ENCODE measurements at regions not wholly inside any gene's neighbourhood (a gene's known extent, or its start where the extent isn't known, plus 50 kb on each side); places are given as distances from the start of the nearest gene placed in this dataset.

- TF ChIP-seq ZHX2 (IDR thresholded peaks at IDR 0.05; ENCODE audit: low read depth), result no peak
- no peak for TF ChIP-seq ZHX2 (CRISPR knock-in tag; IDR thresholded peaks at IDR 0.05; ENCODE audit: borderline replicate concordance)
- TF ChIP-seq NONO (IDR thresholded peaks at IDR 0.05), result no peak
- TF ChIP-seq NONO (CRISPR knock-in tag; conservative IDR thresholded peaks at IDR 0.05), result no peak
- TF ChIP-seq, protein P1, sequence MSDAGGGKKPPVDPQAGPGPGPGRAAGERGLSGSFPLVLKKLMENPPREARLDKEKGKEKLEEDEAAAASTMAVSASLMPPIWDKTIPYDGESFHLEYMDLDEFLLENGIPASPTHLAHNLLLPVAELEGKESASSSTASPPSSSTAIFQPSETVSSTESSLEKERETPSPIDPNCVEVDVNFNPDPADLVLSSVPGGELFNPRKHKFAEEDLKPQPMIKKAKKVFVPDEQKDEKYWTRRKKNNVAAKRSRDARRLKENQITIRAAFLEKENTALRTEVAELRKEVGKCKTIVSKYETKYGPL (CRISPR knock-in tag; IDR thresholded peaks at IDR 0.05), result no peak
- no peak for TF ChIP-seq NKX3-1 (CRISPR knock-in tag; IDR thresholded peaks at IDR 0.05)
- no peak for TF ChIP-seq ATM (IDR thresholded peaks at IDR 0.05; ENCODE audit: borderline replicate concordance)
- TF ChIP-seq ZNF841 (CRISPR knock-in tag; IDR thresholded peaks at IDR 0.05; ENCODE audit: borderline replicate concordance), result no peak
- TF ChIP-seq, protein P2, sequence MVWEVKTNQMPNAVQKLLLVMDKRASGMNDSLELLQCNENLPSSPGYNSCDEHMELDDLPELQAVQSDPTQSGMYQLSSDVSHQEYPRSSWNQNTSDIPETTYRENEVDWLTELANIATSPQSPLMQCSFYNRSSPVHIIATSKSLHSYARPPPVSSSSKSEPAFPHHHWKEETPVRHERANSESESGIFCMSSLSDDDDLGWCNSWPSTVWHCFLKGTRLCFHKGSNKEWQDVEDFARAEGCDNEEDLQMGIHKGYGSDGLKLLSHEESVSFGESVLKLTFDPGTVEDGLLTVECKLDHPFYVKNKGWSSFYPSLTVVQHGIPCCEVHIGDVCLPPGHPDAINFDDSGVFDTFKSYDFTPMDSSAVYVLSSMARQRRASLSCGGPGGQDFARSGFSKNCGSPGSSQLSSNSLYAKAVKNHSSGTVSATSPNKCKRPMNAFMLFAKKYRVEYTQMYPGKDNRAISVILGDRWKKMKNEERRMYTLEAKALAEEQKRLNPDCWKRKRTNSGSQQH (CRISPR knock-in tag; IDR thresholded peaks at IDR 0.05; ENCODE audit: low read depth), result no peak
- TF ChIP-seq NBN (conservative IDR thresholded peaks at IDR 0.05), result no peak
- no peak for TF ChIP-seq ZNF883 (CRISPR knock-in tag; IDR thresholded peaks at IDR 0.05; ENCODE audit: not compliant biosample characterization)
- no peak for TF ChIP-seq ZNF326 (CRISPR knock-in tag; IDR thresholded peaks at IDR 0.05; ENCODE audit: borderline replicate concordance)
- TF ChIP-seq, protein P3, sequence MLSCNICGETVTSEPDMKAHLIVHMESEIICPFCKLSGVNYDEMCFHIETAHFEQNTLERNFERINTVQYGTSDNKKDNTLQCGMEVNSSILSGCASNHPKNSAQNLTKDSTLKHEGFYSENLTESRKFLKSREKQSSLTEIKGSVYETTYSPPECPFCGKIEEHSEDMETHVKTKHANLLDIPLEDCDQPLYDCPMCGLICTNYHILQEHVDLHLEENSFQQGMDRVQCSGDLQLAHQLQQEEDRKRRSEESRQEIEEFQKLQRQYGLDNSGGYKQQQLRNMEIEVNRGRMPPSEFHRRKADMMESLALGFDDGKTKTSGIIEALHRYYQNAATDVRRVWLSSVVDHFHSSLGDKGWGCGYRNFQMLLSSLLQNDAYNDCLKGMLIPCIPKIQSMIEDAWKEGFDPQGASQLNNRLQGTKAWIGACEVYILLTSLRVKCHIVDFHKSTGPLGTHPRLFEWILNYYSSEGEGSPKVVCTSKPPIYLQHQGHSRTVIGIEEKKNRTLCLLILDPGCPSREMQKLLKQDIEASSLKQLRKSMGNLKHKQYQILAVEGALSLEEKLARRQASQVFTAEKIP (CRISPR knock-in tag; IDR thresholded peaks at IDR 0.05; ENCODE audit: borderline replicate concordance), result no peak
- no peak for TF ChIP-seq RARG (CRISPR knock-in tag; IDR thresholded peaks at IDR 0.05; ENCODE audit: low read depth)
- TF ChIP-seq SMAD3 (CRISPR knock-in tag; IDR thresholded peaks at IDR 0.05), result 0 out of 2 replicates have a peak, but pooled peaks have one; percentile 28
- TF ChIP-seq ZNF124 (CRISPR knock-in tag; IDR thresholded peaks at IDR 0.05), result no peak
- TF ChIP-seq SALL1 (CRISPR knock-in tag; IDR thresholded peaks at IDR 0.05), result no peak
- TF ChIP-seq, protein P4, sequence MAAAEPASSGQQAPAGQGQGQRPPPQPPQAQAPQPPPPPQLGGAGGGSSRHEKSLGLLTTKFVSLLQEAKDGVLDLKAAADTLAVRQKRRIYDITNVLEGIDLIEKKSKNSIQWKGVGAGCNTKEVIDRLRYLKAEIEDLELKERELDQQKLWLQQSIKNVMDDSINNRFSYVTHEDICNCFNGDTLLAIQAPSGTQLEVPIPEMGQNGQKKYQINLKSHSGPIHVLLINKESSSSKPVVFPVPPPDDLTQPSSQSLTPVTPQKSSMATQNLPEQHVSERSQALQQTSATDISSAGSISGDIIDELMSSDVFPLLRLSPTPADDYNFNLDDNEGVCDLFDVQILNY (CRISPR knock-in tag; conservative IDR thresholded peaks at IDR 0.05), result no peak
Measured at GRCh38 chr2:203814661-203815540, 52.7 kb upstream of the CTLA4 start (continued).

All from HepG2 (cell line).